ENCODE measurements at regions not wholly inside any gene's neighbourhood (a gene's known extent, or its start where the extent isn't known, plus 50 kb on each side); places are given as distances from the start of the nearest gene placed in this dataset.
A peak's percentile ranks its signal among the peaks of the same experiment; 100 is the strongest.

- FAIRE-seq: no peak
These were observed 481.3 kb downstream of the DMRT2 start for GRCh38 chr9:1531424-1531823.

GRCh38 chr9:1532171-1532570 lies 482.0 kb downstream of the DMRT2 start:
- Histone ChIP-seq H3K36me3 (ENCODE audit: control insufficient read depth, insufficient read depth, low read length) (no peaks in the 10 kb centered on the region), H3K4me3 (ENCODE audit: low read depth, low read length) (no peak overlapping the region), H3K27me3 (ENCODE audit: control insufficient read depth, insufficient read depth, low read length) (no peaks in the 10 kb centered on the region)
- DNase-seq (ENCODE audit: low read depth) (no peak), FAIRE-seq (no peak)
- no peak for TF ChIP-seq CTCF (IDR thresholded peaks at IDR 0.05; ENCODE audit: insufficient read depth, low read length, severe bottlenecking)

More at GRCh38 chr9:1531424-1531823, 481.3 kb downstream of the DMRT2 start:
- H3K4me3 ChIP-seq (ENCODE audit: low read depth, low read length): no peak overlapping the region
- DNase-seq (ENCODE audit: low read depth): no peak
- H3K27me3 ChIP-seq (ENCODE audit: control insufficient read depth, insufficient read depth, low read length): no peaks in the 10 kb centered on the region
- no peak for TF ChIP-seq CTCF (IDR thresholded peaks at IDR 0.05; ENCODE audit: insufficient read depth, low read length, severe bottlenecking)
- H3K36me3 ChIP-seq (ENCODE audit: control insufficient read depth, insufficient read depth, low read length): no peaks in the 10 kb centered on the region

GRCh38 chr9:1535051-1535450 lies 480.1 kb upstream of the SMARCA2 start:
- Histone ChIP-seq H3K4me3 (ENCODE audit: low read depth, low read length) (no peak overlapping the region), H3K27me3 (ENCODE audit: control insufficient read depth, insufficient read depth, low read length) (no peaks in the 10 kb centered on the region), H3K36me3 (ENCODE audit: control insufficient read depth, insufficient read depth, low read length) (no peaks in the 10 kb centered on the region)
- FAIRE-seq (no peak), DNase-seq (ENCODE audit: low read depth) (no peak)
- no peak for TF ChIP-seq CTCF (IDR thresholded peaks at IDR 0.05; ENCODE audit: insufficient read depth, low read length, severe bottlenecking)

- DNase-seq (ENCODE audit: low read depth): no peak
- Histone ChIP-seq H3K36me3 (ENCODE audit: control insufficient read depth, insufficient read depth, low read length) (no peaks in the 10 kb centered on the region), H3K4me3 (ENCODE audit: low read depth, low read length) (no peak overlapping the region), H3K27me3 (ENCODE audit: control insufficient read depth, insufficient read depth, low read length) (no peaks in the 10 kb centered on the region)
- no peak for FAIRE-seq
- no peak for TF ChIP-seq CTCF (IDR thresholded peaks at IDR 0.05; ENCODE audit: insufficient read depth, low read length, severe bottlenecking)
These were observed 479.5 kb upstream of the SMARCA2 start for GRCh38 chr9:1535599-1535998.

- DNase-seq (ENCODE audit: low read depth): peak; percentile 21
- no peaks in the 10 kb centered on the region for H3K27me3 ChIP-seq (ENCODE audit: control insufficient read depth, insufficient read depth, low read length)
- no peak for FAIRE-seq
These were observed 478.5 kb upstream of the SMARCA2 start for GRCh38 chr9:1536522-1537170.

More at GRCh38 chr9:1536522-1537170, 478.5 kb upstream of the SMARCA2 start:
- Histone ChIP-seq H3K36me3 (ENCODE audit: control insufficient read depth, insufficient read depth, low read length) (no peaks in the 10 kb centered on the region), H3K4me3 (ENCODE audit: low read depth, low read length) (no peak overlapping the region)
- no peak for TF ChIP-seq CTCF (IDR thresholded peaks at IDR 0.05; ENCODE audit: insufficient read depth, low read length, severe bottlenecking)
